HCEC 1CT (cell line): ENCODE measurements at regions not wholly inside any gene's neighbourhood (a gene's known extent, or its start where the extent isn't known, plus 50 kb on each side); places are given as distances from the start of the nearest gene placed in this dataset.
"Not testable (repeated sequence)": the region's sequence is repeated elsewhere in the genome, so short reads cannot be mapped to it uniquely, and the experiment has no call there.

ENCODE experiments used
- DNase-seq: peaks from one replicate; pipeline ENCODE4 v3.0.0-alpha.2; 2017

- DNase-seq: no peak
These were observed 268.8 kb upstream of the PCDH9 start for GRCh38 chr13:67498948-67499347.

- no peak for DNase-seq
These were observed 263.7 kb upstream of the PCDH9 start for GRCh38 chr13:67493835-67494234.

- DNase-seq: no peak
These were observed 258.9 kb upstream of the PCDH9 start for GRCh38 chr13:67489016-67489415.

DNA sequence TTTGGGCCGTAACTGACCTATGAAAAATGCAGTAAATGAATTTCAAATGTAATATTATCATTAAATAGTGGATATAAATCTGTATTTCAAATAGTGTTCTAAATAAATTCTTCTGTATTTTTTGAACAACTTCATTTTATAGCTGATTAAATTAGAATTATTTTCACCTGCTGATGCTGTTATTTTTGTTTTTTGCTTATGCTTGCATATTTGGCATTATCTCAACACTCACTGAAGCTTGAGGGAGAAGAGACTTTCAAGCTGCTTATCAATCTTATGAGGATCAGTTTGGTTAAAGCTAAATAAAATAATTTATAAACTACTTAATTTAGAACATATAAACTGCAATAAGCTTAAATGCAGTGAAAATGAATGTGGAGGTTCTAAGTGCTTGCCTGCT is 251.3 kb upstream of the PCDH9 start:
- no peak for DNase-seq

DNA sequence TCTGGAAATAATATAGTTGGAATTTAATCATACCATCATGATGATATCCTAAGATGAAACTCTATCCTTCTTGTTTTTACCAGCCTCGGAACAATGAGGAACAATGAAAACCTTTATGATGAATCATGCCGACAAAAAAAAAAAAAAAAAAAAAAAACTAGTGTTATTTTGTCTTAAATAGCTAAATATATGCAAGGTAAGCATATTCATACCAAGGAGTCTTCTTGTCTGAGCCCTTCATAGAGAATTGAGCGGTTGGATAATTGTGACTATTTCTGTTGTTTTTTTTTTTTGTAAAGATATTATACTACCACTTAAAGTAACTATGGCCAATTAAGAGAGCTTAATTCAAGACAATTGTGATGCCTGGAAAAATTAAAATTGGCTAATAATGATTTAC is 244.0 kb upstream of the PCDH9 start:
- DNase-seq: no peak

DNA sequence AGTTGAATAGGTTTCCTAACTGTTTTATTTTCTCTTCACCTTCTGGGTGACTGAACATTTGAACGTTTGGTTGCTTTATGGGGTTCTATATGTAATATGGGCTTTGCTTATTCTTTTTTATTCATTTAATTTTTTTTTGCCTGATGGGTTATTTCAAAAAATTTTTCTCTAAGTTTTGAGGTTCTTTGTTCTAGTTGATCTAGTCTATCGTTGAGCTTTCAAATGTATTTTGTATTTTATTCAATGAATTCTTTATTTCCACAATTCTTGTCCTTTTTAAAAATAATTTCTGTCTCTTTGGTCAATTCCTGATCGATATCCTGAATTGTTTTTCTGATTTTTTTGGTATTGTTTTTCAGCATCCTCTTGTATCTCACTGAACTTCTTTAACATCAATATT is 239.5 kb upstream of the PCDH9 start:
- no peak for DNase-seq

GRCh38 chr13:67466569-67466968 is 236.4 kb upstream of the PCDH9 start:
- DNase-seq: no peak

DNA sequence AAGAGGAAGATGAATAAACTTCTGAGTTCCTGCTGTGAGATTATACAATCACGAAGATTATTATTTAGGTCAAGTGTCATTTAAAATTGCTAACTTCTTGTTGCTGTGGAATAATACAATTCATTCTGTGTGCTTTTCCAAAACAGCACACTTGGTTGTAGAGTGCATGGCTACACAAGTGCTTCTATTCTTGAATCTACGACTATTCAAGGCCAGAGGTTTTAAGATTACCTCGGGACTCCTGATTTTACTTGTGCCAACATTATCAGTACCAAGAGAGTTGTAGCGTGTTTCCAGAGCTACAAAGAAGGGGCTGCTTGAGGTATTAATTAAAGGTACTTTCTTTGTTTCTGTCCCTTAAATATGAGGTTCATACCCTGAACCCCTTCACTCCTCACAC is 234.0 kb upstream of the PCDH9 start:
- DNase-seq: no peak

GRCh38 chr13:67462098-67462497 is 232.0 kb upstream of the PCDH9 start:
- DNase-seq: no peak

GRCh38 chr13:67452526-67452925 is 222.4 kb upstream of the PCDH9 start:
- DNase-seq: not testable (repeated sequence)

DNA sequence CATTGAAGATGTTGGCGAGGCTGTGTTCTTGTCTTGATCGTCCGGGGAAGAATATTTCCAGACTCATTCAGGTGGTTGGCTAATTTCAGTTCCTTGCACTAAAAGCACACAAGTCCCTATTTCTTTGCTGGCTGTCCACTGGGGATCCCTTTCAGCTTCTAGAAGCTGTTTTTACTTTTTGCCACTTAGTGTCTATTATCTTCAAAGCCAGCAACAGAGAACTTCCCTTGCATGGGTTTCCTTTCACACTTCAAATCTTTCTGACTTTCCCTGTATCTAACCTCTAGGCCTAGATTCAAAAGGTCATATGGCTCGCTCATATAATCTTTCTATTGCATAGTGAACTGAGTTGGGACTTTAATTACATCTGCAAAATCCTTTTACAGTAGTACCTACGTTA is 215.3 kb upstream of the PCDH9 start:
- DNase-seq: no peak

DNA sequence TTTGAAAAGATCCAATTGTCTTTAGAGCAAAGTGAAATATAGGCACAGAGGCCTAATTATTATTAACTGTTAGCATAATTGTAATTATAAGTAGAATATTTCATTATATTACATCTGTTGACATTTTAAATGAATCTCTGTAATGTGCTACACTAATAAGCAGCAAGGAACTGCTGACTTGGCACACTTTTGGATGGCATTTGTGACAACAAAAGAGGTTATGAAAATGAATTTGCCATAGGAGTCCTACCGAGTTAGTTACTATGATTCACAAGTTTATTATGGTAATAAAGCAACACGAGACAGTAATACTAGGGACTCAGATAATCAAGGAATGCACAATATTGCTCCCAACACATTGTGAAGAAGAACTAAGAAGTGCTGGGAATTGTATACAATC is 213.8 kb upstream of the PCDH9 start:
- DNase-seq: no peak

DNA sequence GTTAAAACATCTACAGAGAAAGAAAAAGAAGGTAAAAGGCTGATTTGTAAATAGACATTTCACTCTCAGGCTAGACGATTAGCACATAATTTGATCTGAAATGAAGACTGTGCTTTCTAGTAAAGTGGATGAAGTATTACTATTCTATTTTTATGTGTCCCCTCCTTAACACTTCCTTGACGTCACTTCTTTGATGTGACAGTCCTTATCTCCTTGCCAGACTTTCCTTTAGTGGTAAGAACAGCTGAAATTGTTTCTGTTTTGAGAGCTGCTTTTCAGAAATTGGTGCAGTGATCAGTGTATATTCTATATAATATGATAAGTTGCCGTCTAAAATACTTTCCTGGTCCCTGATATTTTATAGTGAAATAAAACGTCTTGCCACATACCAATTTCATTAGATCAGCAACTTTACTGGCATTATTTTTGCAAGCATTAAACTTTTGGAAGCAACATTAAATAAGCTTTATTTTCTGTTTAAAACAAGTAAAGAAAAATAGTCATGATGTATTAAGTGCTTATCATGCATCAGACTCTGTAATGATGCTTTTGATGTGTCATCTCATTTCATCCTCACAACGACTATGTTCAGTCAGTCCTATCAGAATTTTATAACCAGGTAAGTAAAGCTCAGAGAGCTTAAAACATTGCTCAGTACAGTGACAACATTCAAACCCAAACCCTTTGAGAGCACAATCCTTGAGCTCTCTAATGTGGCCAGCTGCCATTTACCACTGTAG is 210.3 kb upstream of the PCDH9 start:
- DNase-seq: no peak

DNA sequence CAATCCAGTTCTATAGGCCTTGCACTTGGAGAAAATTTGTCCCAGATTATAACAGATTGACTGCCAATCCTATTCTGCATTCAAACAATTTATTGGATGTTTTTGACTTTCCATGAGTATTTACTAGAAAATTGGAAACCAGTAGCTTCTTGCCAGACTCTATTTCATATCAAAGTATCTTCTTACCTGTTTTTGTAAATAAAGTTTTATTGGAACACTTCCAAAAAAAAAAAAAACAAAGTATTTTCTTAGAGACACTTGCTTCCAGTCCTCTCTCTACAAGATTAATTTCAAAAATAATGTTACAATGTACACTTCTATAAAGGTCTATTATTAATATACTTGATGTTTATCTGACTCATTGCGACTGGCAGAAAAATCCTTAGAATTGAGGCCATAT is 209.2 kb upstream of the PCDH9 start:
- no peak for DNase-seq

GRCh38 chr13:67438465-67438864 is 208.3 kb upstream of the PCDH9 start:
- peak; percentile 15 for DNase-seq

- no peak for DNase-seq
These were observed 207.1 kb upstream of the PCDH9 start for GRCh38 chr13:67437244-67437643.

DNA sequence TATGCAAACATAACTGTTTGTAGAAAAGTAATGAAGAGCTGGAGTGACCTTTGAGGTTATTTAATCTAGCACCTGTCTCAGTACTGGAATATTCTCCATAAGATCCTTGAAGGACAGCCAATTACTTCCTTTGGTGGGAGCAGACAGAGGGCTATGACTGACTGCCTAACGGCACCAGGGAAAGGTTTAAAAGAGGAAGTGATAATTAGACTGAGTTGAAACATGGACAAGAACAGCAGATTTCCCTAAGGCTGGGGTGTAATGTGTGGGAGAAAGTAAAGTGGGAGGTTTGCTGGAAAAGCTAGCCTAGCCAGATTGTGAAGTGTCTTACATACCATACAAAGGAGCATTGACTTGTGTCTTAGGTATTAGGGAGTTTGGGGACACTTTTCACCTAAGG is 191.3 kb upstream of the PCDH9 start:
- DNase-seq: no peak

- peak; percentile 52 for DNase-seq
These were observed 186.2 kb upstream of the PCDH9 start for GRCh38 chr13:67416047-67416925.

DNA sequence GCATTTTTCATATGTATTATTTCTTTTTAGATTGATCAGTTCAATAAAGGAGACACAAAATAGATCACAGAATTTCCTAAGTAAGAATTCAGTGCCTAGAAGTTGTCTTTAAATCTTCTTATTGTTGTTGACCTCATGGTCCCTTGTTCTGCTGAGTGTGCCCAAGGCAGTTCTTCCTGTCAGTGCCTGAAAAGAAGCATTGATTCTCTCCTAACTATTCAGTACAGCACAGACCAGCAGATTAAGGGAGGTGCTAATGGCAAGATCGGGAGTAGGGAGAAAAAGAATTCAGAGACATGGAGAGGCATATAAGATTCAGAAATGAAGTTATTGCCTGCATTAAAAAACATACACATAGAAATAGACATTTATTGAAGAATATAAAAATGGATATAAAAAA is 180.5 kb upstream of the PCDH9 start:
- no peak for DNase-seq

DNA sequence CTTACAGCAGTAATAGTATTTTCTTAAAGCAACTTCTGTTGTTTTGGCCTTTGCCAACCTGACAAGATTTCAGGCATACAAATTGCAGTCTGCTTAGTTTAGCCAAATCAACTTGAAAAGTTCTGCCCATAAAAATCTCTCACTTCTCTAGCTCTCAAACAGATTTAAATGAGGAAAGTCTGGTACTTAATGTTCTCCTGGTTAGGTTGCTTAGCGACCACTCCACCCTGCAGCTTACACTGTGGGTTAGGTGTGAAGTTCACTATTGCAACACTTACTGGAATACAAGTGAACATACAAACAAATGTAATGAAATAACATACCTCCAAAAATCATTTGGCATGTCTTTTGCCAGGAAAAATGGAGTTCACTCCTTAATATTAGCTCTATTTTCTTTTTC is 178.7 kb upstream of the PCDH9 start:
- no peak for DNase-seq

GRCh38 chr13:67402546-67402945 is 172.4 kb upstream of the PCDH9 start:
- no peak for DNase-seq

DNA sequence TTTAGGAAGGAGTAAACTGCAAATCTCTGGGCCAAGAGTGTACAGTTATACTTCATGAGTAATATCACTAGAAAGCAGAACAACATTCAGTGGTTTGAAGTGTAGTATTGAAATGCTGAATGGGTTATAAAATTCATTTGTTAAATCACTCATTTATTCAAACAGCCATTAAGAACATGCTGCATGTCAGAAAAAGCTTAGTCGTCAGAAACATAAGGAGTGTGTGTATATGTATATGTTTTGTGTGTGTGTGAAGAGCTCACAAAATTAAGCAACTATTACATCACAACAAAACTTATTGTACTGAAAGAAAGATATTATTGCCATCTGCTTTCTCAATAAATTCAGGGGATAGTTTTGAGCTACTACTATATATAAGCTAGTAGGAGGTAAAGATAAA is 165.4 kb upstream of the PCDH9 start:
- no peak for DNase-seq

GRCh38 chr13:67392014-67392413 is 161.9 kb upstream of the PCDH9 start:
- DNase-seq: no peak

DNA sequence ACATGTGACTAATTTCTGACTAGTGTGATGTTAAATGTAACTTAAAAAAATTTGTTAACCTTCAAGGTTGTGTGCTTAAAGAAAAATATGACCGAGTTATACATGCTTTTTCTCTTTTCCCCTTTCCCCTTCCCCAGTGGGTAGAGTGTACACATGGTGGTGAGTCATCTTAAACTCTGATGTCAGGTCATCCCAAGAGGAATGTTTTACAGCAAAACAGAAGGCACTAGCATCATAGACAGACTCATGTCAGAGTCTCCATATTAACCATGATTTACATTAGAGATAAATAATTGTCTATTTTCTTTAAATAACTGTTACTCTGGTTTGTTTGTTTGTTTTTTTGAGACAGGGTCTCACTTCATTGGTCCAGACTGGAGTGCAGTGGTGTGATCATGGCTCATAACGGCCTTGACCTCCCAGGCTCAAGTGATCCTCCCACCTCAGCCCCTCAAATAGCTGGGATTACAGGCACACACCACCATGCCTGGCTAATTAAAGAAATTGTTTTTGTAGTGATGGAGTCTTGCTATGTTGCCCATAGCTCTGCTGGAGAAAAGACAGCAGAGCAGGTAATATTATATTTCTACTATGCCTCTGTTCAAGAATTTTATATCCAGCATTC is 160.4 kb upstream of the PCDH9 start:
- peak; percentile 61 for DNase-seq
